GM19455 (cell line): ENCODE measurements at regions not wholly inside any gene's neighbourhood (a gene's known extent, or its start where the extent isn't known, plus 50 kb on each side); places are given as distances from the start of the nearest gene placed in this dataset.

Experiments
- ATAC-seq: cut with Tn5 transposase; IDR thresholded peaks from one replicate; pipeline ENCODE4 v1.9.1; 2021; ENCODE audit not compliant: unreplicated experiment

- ATAC-seq = no peak
Observed at GRCh38 chr5:124399426-124399961, 346.9 kb downstream of the ZNF608 start.

DNA sequence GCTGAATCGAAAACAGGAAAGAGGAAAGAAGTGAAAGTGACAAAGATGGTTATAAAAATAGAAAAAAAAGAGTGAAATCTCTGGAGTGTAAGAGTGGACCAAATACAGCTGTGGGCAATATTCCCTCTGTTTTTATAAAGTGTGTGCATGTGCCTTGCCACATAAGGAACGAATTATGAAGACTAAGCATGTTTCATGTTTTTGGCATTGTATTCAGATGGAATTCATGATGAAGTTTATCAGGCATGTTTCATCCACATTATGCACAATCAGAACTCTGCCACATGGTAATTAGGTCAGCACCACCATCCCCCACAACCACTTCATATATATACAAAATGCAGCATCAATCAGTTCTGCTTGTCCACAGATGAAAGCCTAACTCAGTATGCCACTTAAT is 348.0 kb downstream of the ZNF608 start:
- ATAC-seq = no peak

DNA sequence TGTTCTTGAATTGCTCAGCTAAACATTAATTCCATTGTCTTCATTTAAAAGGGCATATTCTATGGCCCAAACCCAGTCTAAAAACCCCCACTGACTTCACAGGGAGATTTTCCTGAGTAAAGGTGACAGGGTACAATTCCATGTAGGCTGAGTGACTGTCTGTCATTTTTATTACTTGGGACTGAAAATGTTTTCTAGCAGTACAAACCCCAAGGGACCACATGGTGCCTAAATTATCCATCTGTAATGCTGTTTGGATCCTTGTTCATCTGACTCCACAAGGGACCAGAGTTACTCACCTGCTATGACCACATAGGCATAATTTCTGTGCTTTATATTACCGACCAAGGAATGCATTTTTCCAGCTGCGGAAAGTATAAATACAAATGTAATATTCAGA is 349.1 kb downstream of the ZNF608 start:
- no peak for ATAC-seq

DNA sequence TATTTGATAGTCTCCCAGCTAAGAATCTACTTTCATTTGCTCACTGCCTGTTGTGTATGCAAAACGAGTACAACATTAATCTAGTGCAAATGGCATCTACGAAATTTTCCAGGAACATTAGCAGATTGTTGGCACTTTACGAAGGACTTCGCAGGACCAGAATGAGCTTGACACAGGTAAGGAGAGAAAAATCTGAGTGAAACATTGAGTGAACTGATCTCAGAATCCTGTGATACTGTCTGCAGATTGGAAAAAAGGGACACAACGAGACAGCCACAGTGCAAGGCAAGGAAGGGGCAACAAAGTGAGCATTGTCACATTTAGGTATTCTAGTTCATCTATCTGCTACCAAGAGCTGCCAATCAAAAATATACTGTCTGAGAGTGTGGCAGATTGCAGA is 350.5 kb downstream of the ZNF608 start:
- no peak for ATAC-seq

DNA sequence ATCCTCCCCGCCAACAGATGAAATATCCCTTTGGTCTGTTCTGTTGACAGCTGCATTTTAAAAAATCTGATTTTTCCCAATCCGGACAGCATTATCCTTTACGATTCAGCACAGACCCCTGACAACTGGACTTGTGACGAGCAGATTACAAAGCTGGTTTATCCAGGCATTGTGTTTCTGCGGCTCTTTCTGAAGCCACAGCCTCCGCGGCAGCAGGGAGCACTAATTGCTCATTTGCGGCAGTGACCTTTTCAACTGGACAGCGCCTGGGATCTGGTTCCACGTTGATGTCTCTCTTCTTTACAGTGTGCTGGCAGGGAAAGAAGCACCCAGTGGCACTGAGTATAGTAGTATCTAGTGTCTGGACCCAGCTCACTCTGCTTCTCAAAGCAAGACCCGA is 351.2 kb downstream of the ZNF608 start:
- no peak for ATAC-seq

DNA sequence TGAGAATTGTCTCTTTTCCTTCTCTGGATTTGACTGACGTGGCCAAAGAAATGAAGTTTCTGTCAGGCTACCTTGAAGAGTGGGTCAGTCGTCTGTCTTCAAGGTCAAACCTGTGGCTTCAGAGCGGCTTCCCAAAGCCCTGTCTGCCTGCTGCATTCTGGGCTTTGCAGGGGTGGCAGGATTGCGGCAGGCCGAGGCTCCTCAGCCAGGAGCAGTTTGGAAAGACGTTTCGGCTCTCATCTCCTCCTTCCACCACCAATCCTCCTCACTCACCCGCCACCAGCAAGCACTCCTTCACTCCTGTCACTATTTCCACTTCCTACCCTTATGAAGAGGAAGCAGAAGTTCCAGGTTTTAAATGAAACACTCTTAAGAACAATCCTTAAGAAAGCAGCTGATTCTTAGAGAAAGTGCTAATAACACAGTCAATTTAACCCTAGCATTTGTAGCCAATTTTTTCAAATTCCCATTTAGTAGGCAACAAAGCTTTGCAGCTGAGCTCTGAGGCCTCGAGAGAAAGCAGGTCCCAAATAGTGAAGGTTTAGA is 351.7 kb downstream of the ZNF608 start:
- ATAC-seq = no peak

DNA sequence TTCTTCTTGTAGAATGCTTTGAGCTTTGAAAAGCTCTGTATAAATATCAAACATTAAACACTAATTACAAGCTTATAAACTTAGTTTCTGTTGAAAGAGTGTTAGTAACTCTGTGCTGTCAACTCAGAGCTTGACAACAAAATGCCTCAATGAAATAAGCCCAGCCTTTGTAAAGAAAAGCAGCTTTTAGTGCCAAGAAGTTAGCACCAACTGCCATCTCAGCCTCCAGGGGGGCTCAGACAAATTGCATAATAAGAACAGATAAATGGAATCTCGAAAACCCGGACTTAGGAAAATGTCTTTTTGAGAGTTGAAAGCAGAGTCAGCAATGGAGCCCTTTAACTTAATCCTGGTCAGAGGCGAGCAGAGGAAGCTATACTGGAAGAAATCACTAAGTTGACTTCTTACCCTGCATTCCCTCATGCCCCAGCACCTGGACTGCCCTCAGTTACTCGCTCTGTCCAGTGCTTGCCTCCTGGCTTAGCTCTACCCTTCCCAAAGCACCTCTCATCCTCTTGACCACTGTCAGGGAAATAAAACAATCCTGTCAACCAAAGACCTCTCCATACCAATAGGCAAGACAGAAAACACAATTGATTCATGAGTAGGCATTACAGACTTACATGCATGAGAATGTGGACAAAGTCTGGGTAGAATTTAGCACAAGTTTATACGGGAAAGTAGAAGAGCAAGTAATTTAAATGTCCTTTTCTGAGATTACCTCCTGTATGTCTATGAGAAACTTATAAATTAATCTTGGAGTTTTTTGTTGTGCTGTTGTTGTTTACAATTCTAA is 352.7 kb downstream of the ZNF608 start:
- ATAC-seq = no peak

DNA sequence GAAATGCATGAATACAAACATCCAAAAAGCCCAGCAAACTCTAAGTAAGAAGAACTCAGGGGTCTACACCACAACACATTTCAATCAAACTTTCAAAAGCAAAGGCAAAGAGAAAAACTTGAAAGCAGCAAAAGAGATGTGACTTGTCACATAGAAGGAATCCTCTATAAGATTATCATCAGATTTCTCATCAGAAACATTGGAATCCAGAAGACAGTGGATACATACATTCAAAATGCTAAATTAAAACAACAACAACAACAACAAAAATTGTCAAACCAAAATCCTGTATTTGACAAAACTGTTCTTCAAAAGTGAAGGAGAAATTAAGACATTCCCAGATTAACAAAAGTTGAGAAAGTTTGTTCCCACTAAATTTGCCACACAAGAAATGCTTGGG is 362.7 kb downstream of the ZNF608 start:
- no peak for ATAC-seq

GRCh38 chr5:124377386-124377785 is 369.1 kb downstream of the ZNF608 start:
- ATAC-seq = no peak

- ATAC-seq = no peak
Observed at GRCh38 chr5:124373883-124374282, 372.6 kb downstream of the ZNF608 start.

DNA sequence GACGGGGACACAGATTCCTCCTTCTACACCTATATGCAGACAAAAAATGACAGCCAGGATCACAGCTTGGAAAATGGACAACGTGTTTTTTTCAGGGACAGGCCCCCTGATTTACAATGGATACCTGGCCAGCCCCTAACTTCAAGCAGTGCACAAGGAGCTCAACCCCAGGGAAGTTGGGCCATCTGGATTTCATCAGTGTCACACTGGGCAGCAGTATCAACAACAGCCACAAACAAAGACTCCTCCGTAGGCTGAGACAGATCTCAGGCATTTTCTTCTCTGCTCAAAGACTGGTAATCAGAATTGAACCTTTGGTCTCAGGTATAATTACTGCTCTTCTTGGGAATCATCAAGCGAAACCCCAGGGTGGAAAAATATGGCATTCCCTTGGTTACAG is 374.0 kb downstream of the ZNF608 start:
- ATAC-seq = no peak

GRCh38 chr5:124371111-124371706 is 375.2 kb downstream of the ZNF608 start:
- ATAC-seq = no peak

- ATAC-seq = no peak
Observed at GRCh38 chr5:124370601-124371000, 375.8 kb downstream of the ZNF608 start.

- no peak for ATAC-seq
Observed at GRCh38 chr5:124365361-124365801, 381.1 kb downstream of the ZNF608 start.

DNA sequence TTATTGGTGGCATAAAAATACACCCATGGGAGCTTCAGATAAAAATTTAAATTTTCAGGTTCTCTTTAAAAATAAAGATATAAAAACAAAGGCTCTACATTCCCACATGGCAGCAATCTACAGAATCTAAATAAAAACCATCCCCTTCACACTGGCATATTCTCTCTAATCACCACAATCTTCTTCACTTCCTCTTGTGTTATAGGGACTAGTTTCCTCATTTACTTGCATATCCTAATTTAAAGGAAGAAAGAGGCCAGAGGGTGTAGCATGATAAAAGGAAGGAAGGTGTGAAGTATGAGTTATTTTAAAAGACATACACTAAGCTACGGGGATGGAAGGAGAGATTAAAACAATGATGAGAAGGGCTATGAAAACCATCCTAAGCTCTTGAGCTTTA is 390.5 kb downstream of the ZNF608 start:
- no peak for ATAC-seq

DNA sequence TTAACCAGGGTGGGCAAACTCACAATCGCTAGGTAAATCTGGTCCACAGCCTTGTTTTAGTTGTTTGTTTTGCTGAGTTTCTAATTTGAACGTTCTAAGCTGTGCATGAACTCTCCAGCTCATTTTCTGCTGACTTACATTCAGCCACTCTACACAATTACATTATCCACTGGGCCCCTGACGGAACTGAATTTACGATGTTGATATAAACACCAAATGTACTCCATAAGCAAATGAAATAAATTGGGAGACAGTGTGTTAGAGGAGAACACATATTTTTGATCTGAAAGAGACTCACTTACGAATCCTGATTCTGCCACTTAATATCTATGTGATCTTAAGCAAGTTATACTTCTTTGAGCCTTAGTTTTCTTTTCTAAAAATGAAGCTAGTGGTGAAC is 393.4 kb downstream of the ZNF608 start:
- no peak for ATAC-seq

DNA sequence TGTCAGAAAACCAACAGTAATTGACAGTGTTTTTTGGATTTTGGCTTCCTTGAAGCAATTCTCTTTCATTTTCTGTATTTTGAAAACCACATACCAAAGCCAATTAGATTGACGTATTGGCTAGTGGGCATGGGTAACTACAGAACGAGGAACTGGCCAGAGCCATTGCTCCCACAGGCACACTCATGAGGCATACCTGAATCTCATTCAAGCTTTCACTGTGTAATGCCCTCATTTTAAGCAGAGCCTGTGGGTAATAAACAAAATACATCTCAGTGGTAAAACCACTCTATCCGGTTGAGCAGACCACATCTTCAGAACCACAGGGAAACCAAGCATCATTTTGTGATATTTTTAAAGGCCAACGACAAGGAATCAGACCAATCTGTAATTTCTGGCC is 394.1 kb downstream of the ZNF608 start:
- ATAC-seq = no peak

GRCh38 chr5:124349931-124350330 is 396.5 kb downstream of the ZNF608 start:
- no peak for ATAC-seq

DNA sequence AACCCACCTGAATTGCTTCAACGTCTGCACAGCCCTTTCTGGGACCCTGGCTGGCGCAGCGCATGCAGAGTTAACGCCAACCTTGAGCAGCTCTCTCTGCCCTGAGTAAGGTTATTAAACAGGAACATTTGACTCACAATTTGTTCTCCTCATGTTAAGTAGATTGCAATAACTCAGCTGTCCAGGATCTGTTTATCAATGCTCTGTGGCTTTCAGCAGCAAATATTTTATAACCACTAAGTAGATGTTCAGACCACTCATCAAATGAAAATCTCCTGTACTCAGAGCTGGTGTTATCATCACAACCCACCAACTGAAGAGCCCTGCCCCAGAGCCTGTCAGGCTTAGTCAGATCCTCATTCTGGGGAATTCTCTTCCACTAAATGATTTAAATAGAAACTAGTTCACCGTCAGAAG is 403.0 kb downstream of the ZNF608 start:
- ATAC-seq = no peak

DNA sequence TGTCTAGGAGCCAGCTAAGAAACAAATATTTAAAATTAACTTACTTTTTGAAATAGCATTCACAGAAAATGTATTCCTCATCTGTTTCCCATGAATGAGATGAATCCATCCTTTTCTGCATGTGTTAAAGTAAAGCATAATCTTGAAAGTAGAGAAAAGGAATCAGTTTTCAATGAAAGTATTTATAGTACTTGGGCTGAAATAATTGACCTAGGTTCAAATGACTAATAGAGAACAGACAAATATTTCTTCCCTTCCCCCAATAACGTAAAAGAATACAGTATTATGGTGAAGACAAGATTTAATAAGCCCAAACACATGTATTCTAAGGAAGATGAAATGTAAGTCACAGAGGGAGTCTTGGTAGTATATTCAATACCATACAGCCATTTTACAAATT is 403.5 kb downstream of the ZNF608 start:
- no peak for ATAC-seq

DNA sequence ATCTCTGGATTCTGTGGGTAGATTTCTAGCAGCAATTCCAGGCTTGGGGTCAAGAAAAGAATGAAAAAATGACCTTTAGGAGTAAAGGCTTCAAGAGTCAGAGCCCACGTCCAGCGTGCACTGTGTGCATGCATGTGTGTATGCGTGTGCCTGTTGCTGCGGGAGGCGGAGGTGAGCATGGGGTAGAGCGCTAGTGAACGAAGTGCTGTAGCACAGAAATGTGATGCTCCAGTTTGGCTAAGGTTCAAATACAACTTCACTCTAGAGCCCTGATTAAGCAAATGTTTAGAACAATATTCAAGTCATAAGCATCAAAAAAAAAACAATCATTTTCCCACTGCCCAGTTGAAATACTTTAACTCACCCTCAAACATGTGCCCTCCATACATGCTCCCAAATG is 403.9 kb downstream of the ZNF608 start:
- no peak for ATAC-seq

- no peak for ATAC-seq
Observed at GRCh38 chr5:124342027-124342471, 404.4 kb downstream of the ZNF608 start.
